22Rv1 (cell line): ENCODE measurements at regions not wholly inside any gene's neighbourhood (a gene's known extent, or its start where the extent isn't known, plus 50 kb on each side); places are given as distances from the start of the nearest gene placed in this dataset.

Experiments used
- H3K27ac ChIP-seq: fragments of 450-650 bp; 2 replicates; pipeline ENCODE4 v1.5.1; 2017
- CTCF ChIP-seq: fragments of 450-650 bp; IDR thresholded peaks from 2 replicates; pipeline ENCODE4 v1.5.1; 2017; ENCODE audit warnings: mild to moderate bottlenecking
- ZFX ChIP-seq: fragments of 450-650 bp; IDR thresholded peaks from 2 replicates; pipeline ENCODE4 v1.6.1; 2017; ENCODE audit warnings: antibody characterized with exemption, borderline replicate concordance

GRCh38 chr13:84393981-84394625, 511.8 kb upstream of the SLITRK1 start:
- H3K27ac ChIP-seq, result no peak overlapping the region

GRCh38 chr13:84380866-84381265, 498.6 kb upstream of the SLITRK1 start:
- no peak for TF ChIP-seq ZFX
- TF ChIP-seq CTCF, result no peak
- no peak overlapping the region for H3K27ac ChIP-seq

More at GRCh38 chr13:84393981-84394625, 511.8 kb upstream of the SLITRK1 start:
- no peak for TF ChIP-seq ZFX
- no peak for TF ChIP-seq CTCF

- TF ChIP-seq ZFX, result no peak
- no peak for TF ChIP-seq CTCF
These were observed 494.8 kb upstream of the SLITRK1 start for GRCh38 chr13:84377106-84377505.

GRCh38 chr13:84366506-84366905, 484.2 kb upstream of the SLITRK1 start:
- TF ChIP-seq CTCF (no peak), ZFX (no peak)
- no peak overlapping the region for H3K27ac ChIP-seq

More at GRCh38 chr13:84377106-84377505, 494.8 kb upstream of the SLITRK1 start:
- H3K27ac ChIP-seq, result no peak overlapping the region

- TF ChIP-seq CTCF (no peak), ZFX (no peak)
- no peak overlapping the region for H3K27ac ChIP-seq
These were observed 480.5 kb upstream of the SLITRK1 start for GRCh38 chr13:84362777-84363176.

- no peak for TF ChIP-seq ZFX
- TF ChIP-seq CTCF, result no peak
These were observed 478.5 kb upstream of the SLITRK1 start for GRCh38 chr13:84360822-84361221.

GRCh38 chr13:84358601-84359000, 476.3 kb upstream of the SLITRK1 start:
- TF ChIP-seq CTCF, result no peak
- no peak for TF ChIP-seq ZFX
- no peak overlapping the region for H3K27ac ChIP-seq

More at GRCh38 chr13:84360822-84361221, 478.5 kb upstream of the SLITRK1 start:
- no peak overlapping the region for H3K27ac ChIP-seq
